ENCODE measurements at regions not wholly inside any gene's neighbourhood (a gene's known extent, or its start where the extent isn't known, plus 50 kb on each side); places are given as distances from the start of the nearest gene placed in this dataset.

DNA sequence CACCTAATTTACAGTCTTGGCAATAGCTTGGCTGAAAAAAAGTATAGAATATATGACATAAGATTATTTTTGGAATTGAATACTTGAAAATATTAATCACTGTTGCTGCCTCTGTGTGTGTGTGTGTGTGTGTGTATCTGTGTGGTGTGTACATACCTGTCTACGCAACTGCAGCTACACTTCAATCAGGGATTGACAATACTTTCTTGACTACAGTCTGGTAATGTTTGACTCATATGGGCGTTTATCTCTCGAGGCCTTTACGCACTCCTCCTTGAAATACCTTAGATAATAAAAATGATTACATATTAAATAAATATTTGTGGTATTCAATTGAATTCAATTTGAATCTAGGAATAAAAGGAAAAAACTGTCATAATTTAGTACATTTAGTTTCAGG is 565.2 kb downstream of the PCDH18 start:
- TF ChIP-seq CTCF (conservative IDR thresholded peaks at IDR 0.05) (no peak), EZH2 (IDR thresholded peaks at IDR 0.05; ENCODE audit: low read depth) (no peak)

Data from PC-9 (cell line).